Parathyroid adenoma (tissue), 2 donors: ENCODE measurements at regions not wholly inside any gene's neighbourhood (a gene's known extent, or its start where the extent isn't known, plus 50 kb on each side); places are given as distances from the start of the nearest gene placed in this dataset.
"Not testable (repeated sequence)": the region's sequence is repeated elsewhere in the genome, so short reads cannot be mapped to it uniquely, and the experiment has no call there.

ENCODE experiments used
- H2AFZ ChIP-seq: fragments of 300-600 bp; sonication (generic); one replicate; pipeline ENCODE4 v1.7.0; 2017; ENCODE audit warnings: antibody characterized with exemption, mild to moderate bottlenecking
- H3K27ac ChIP-seq: fragments of 300-600 bp; sonication (generic); one replicate; pipeline ENCODE4 v1.7.0; 2017
- H3K27me3 ChIP-seq: fragments of 300-600 bp; sonication (generic); one replicate; pipeline ENCODE4 v1.7.0; 2017; ENCODE audit warnings: low read length; ENCODE audit not compliant: control insufficient read depth, insufficient read depth
- H3K36me3 ChIP-seq: fragments of 300-600 bp; sonication (generic); one replicate; pipeline ENCODE4 v1.7.0; 2017; ENCODE audit warnings: low read length; ENCODE audit not compliant: control insufficient read depth, insufficient read depth
- H3K4me1 ChIP-seq: fragments of 300-600 bp; sonication (generic); one replicate; pipeline ENCODE4 v1.7.0; 2017; ENCODE audit warnings: control low read depth
- H3K4me2 ChIP-seq: fragments of 300-600 bp; sonication (generic); one replicate; pipeline ENCODE4 v1.7.0; 2017; ENCODE audit warnings: low read length
- H3K4me3 ChIP-seq: fragments of 300-600 bp; sonication (generic); one replicate; pipeline ENCODE4 v1.7.0; 2017; ENCODE audit warnings: low read depth, low read length
- H3K79me2 ChIP-seq: fragments of 300-600 bp; sonication (generic); one replicate; pipeline ENCODE4 v1.7.0; 2017; ENCODE audit warnings: control low read depth
- H3K9ac ChIP-seq: fragments of 300-600 bp; sonication (generic); one replicate; pipeline ENCODE4 v1.7.0; 2017; ENCODE audit warnings: mild to moderate bottlenecking
- H3K9me3 ChIP-seq: fragments of 300-600 bp; sonication (generic); one replicate; pipeline ENCODE4 v1.7.0; 2017; ENCODE audit warnings: low read length; ENCODE audit not compliant: control insufficient read depth
- CTCF ChIP-seq: fragments of 300-600 bp; sonication (generic); IDR thresholded peaks from one replicate; pipeline ENCODE4 v1.7.0; 2017; ENCODE audit warnings: antibody characterized with exemption, mild to moderate bottlenecking
- donor health status: primary hyperparathyroidism.

GRCh38 chr3:101972430-101973162 is 123.3 kb downstream of the NFKBIZ start:
- H3K4me3 ChIP-seq, result no peak overlapping the region
- H3K27me3 ChIP-seq, result no peaks in the 10 kb centered on the region
- no peak overlapping the region for H3K9ac ChIP-seq
- H3K36me3 ChIP-seq, result no peaks in the 10 kb centered on the region
- no peaks in the 10 kb centered on the region for H3K4me1 ChIP-seq
- no peak overlapping the region for H3K4me2 ChIP-seq
- no peak overlapping the region for H2AFZ ChIP-seq
- H3K9me3 ChIP-seq, result no peaks in the 10 kb centered on the region
- H3K27ac ChIP-seq, result no peak overlapping the region
- no peaks in the 10 kb centered on the region for H3K79me2 ChIP-seq
- no peak for TF ChIP-seq CTCF

- no peak overlapping the region for H2AFZ ChIP-seq
- no peaks in the 10 kb centered on the region for H3K36me3 ChIP-seq
- H3K4me2 ChIP-seq, result no peak overlapping the region
- H3K27ac ChIP-seq, result no peak overlapping the region
- H3K9ac ChIP-seq, result no peak overlapping the region
- H3K79me2 ChIP-seq, result no peaks in the 10 kb centered on the region
- no peaks in the 10 kb centered on the region for H3K9me3 ChIP-seq
- H3K4me1 ChIP-seq, result no peaks in the 10 kb centered on the region
- H3K27me3 ChIP-seq, result no peaks in the 10 kb centered on the region
- no peak overlapping the region for H3K4me3 ChIP-seq
- TF ChIP-seq CTCF, result no peak
Measured at GRCh38 chr3:101973163-101973505, 123.8 kb downstream of the NFKBIZ start.

- not testable (repeated sequence) for H3K4me2 ChIP-seq, H3K4me3 ChIP-seq, H3K36me3 ChIP-seq, H3K27me3 ChIP-seq, H3K9ac ChIP-seq, H3K9me3 ChIP-seq, H3K27ac ChIP-seq, H2AFZ ChIP-seq, H3K4me1 ChIP-seq, H3K79me2 ChIP-seq
Measured at GRCh38 chr3:101975415-101975814, 126.1 kb downstream of the NFKBIZ start.

GRCh38 chr3:101976473-101976872 is 127.2 kb downstream of the NFKBIZ start:
- no peak overlapping the region for H3K4me3 ChIP-seq
- H3K27ac ChIP-seq, result no peak overlapping the region
- no peaks in the 10 kb centered on the region for H3K4me1 ChIP-seq
- no peak overlapping the region for H3K9ac ChIP-seq
- no peak for TF ChIP-seq CTCF
- H3K4me2 ChIP-seq, result no peak overlapping the region
- H3K36me3 ChIP-seq, result no peaks in the 10 kb centered on the region
- no peaks in the 10 kb centered on the region for H3K27me3 ChIP-seq
- H3K9me3 ChIP-seq, result no peaks in the 10 kb centered on the region
- no peaks in the 10 kb centered on the region for H3K79me2 ChIP-seq
- no peak overlapping the region for H2AFZ ChIP-seq

GRCh38 chr3:101978348-101978747 is 129.0 kb downstream of the NFKBIZ start:
- TF ChIP-seq CTCF, result no peak
- no peaks in the 10 kb centered on the region for H3K9me3 ChIP-seq
- no peaks in the 10 kb centered on the region for H3K4me1 ChIP-seq
- no peak overlapping the region for H3K9ac ChIP-seq
- no peak overlapping the region for H3K4me3 ChIP-seq
- H3K4me2 ChIP-seq, result no peak overlapping the region
- H2AFZ ChIP-seq, result no peak overlapping the region
- no peaks in the 10 kb centered on the region for H3K27me3 ChIP-seq
- no peak overlapping the region for H3K27ac ChIP-seq
- no peaks in the 10 kb centered on the region for H3K36me3 ChIP-seq
- H3K79me2 ChIP-seq, result no peaks in the 10 kb centered on the region
